H54 (cell line): ENCODE measurements at regions not wholly inside any gene's neighbourhood (a gene's known extent, or its start where the extent isn't known, plus 50 kb on each side); places are given as distances from the start of the nearest gene placed in this dataset.

Experiments used
- DNase-seq: peaks from one replicate; pipeline ENCODE4 v3.0.0; 2011; ENCODE audit warnings: low spot score, mixed read lengths; ENCODE audit not compliant: insufficient read length
- FAIRE-seq: peaks from 3 replicates; lab custom pipeline; 2011; peaks lifted over from hg19 to GRCh38; lab: Jason Lieb, UNC
- POLR2A ChIP-seq: IDR thresholded peaks from 2 replicates; pipeline ENCODE4 v1.6.1; 2011; ENCODE audit warnings: low read depth, mild to moderate bottlenecking, low read length

- FAIRE-seq = no peak
- DNase-seq = no peak
- no peak for TF ChIP-seq POLR2A
Observed at GRCh38 chr3:194007592-194008337, 128.2 kb upstream of the HES1 start.

- FAIRE-seq = no peak
- no peak for DNase-seq
- TF ChIP-seq POLR2A = no peak
Observed at GRCh38 chr3:194009019-194009418, 126.9 kb upstream of the HES1 start.

DNA sequence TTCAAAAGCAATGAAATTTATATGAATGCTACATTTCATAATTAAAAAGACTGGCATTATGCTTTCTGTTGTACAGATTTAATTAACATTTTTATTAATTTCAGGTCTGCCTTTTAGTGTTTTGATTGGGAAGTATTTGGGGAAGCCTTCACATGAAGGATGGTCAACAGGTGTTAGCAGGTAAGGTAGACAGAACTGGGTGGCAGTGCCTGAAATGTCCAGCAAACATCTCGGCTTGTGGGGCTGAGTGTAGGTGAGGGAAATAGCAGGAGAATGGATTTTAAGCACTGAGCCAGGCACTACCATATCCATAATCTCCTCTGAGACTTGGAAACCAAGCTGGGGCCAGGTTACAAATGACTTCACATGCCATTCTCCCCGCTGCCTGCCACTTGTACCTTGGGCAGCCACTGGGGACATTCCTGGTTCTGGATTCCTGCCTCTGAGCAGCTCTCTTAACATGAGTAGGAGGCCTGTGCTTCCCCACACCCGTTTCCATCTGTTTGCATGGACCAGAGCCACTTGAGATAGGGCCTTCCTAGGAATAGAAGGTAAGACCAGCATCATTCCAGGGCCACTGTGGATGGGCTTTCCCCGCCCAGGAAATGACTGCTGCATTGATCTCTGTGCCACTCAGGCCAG is 125.9 kb upstream of the HES1 start:
- no peak for TF ChIP-seq POLR2A
- FAIRE-seq = no peak
- DNase-seq = no peak

- TF ChIP-seq POLR2A = no peak
- DNase-seq (no peak), FAIRE-seq (no peak)
Observed at GRCh38 chr3:194011807-194012206, 124.1 kb upstream of the HES1 start.

- FAIRE-seq = no peak
Observed at GRCh38 chr3:194013928-194014327, 122.0 kb upstream of the HES1 start.

GRCh38 chr3:194014756-194015155 is 121.2 kb upstream of the HES1 start:
- DNase-seq (no peak), FAIRE-seq (no peak)
- TF ChIP-seq POLR2A = no peak

More at GRCh38 chr3:194013928-194014327, 122.0 kb upstream of the HES1 start:
- no peak for TF ChIP-seq POLR2A
- no peak for DNase-seq

DNA sequence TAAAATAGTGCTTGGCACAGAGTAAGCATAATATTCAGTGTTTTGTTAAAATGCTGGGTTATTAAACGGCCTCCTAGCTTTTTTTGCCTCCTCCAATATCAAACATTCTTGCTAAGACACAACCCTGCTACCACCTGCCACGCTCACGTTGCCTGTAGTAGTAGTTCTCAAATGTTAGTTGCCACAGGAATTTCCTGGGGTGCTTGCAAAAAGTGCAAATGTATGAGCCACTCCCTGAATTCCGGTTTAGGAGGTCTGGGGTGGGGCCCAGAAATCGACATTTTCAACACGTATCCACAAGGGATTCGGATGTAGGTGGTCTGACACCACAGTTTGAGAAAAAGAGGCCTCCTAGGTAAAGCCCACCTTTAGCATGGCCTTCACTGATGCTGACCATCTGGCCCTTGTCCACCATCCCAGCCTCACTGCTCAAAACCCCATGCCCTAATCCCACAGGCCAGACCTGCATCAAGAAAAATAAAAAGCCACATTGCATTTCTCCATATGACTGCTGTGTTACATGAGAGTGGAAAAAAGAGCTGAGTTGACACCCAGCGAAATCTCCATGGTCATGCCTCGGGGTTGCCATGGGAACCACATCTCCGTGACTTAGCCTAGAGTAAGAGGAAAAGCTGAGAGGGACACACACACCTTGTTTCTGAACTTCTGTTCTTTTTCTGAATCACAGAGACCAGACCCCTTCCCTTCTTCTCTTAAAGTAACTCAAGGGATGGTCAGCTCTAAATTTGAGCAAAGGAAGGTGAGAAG is 116.4 kb upstream of the HES1 start:
- DNase-seq = no peak
- TF ChIP-seq POLR2A = no peak
- FAIRE-seq = no peak

GRCh38 chr3:194022052-194022451 is 113.9 kb upstream of the HES1 start:
- no peak for FAIRE-seq
- TF ChIP-seq POLR2A = no peak
- DNase-seq = no peak

DNA sequence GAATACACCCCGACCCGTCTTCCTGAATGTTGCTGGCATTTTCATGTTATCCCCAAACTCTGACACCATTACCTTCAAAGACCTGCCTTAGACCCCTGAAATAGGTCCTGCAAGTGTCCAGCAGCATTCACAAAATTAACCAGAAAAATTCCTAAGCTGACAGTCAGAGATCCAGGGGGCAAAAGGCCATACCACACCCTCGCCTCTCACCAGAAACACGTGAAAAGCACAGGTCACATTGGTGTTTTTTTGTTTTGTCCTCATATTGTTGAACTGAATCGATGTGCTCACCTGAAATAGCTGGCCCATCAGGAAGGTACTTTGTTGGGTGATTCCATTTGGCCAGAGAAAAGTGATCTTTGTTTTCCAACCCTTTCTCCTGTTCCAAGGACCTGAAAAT is 113.1 kb upstream of the HES1 start:
- no peak for TF ChIP-seq POLR2A
- FAIRE-seq (no peak), DNase-seq (no peak)

DNA sequence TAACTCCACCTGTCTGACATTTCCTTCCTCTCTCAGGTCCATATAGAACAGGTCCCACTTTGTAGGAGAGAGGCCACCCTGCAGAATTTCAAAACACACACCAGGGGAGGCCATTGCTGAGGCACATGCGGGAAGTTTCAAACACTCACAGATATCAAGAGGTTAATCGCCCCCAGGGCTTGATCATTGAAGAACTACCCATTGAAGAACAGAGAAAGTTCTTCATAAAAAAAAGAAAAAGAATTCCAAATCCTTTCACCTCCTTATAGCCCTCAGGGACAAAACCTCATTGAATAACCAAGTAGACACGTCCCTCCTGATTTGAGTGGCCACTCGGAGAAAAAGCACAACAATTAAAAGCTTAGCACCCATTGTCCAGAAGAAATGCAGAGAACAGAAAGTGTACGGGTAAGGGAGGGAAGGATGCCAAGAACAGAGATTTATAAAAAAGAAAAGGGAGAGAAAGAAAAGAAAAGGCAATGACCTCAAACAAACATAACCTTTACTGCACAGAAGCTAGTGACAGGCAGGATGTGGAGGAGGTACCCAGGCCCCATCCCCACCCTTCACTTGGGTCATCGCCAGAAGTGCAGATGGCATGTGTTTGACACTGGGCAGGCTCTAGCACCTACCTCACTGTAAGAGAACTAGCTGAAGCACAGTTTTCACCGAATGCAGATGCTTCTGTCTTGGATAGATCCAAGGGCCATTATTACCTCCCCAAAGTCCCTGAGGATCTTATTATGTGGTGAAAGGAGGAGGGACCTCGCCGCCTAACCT is 112.3 kb upstream of the HES1 start:
- DNase-seq (no peak), FAIRE-seq (no peak)
- TF ChIP-seq POLR2A = no peak

DNA sequence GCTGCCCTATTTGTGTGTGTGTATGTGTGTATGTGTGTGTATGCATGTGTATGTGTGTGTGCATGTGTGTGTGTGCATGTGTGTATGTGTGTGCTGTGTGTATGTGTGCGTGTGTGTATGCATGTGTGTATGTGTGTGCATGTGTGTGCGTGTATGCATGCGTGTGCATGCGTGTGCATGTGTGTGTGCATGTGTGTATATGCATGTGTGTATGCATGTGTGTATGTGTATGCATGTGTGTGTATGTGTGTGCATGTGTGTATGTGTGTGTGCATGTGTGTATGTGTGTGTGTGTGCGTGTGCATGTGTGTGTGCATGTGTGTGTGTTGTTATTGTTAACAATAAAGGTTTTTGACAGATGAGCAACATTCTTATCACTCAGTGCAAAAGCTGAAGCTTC is 110.8 kb upstream of the HES1 start:
- no peak for TF ChIP-seq POLR2A
- no peak for FAIRE-seq
- DNase-seq = no peak

DNA sequence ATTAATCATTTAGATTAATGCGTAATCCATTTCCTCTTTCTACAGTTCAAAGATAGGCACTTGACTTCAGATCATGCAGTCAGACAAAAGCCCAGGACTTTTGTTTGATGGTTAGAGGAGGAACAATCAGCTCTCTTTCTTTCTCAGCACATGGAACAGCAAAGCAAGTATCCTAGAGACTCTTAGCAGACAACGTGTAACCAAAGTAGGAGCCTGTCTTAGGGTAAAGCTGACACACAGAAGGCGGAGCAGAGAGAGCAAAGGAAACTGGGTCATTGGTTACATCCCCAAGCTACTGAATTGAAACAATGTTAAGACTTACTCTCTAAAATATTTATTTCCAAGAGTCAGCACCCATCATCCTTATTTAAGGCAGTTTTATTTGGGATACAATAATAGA is 110.0 kb upstream of the HES1 start:
- DNase-seq (no peak), FAIRE-seq (no peak)
- TF ChIP-seq POLR2A = no peak

GRCh38 chr3:194028434-194029004 is 107.4 kb upstream of the HES1 start:
- TF ChIP-seq POLR2A = no peak
- FAIRE-seq (no peak), DNase-seq (no peak)
